ENCODE measurements at regions not wholly inside any gene's neighbourhood (a gene's known extent, or its start where the extent isn't known, plus 50 kb on each side); places are given as distances from the start of the nearest gene placed in this dataset.
"Not testable (repeated sequence)": the region's sequence is repeated elsewhere in the genome, so short reads cannot be mapped to it uniquely, and the experiment has no call there.

- peaks cover 0 to 3% of the 10 kb centered on the region in 2 donors for H3K9me3 ChIP-seq (ENCODE audit: control insufficient read depth in 2 of 2, low read length in 2 of 2)
- peaks cover 0 to 2% of the 10 kb centered on the region in 2 donors for H3K27me3 ChIP-seq (ENCODE audit: control insufficient read depth in 1 of 2, insufficient read depth in 2 of 2, low read length in 2 of 2)
- H3K27ac ChIP-seq (ENCODE audit: low read length), result no peak overlapping the region
- no peaks in the 10 kb centered on the region for H3K4me1 ChIP-seq (ENCODE audit: control insufficient read depth, insufficient read depth, low read length)
- H3K36me3 ChIP-seq (ENCODE audit: control insufficient read depth in 2 of 2, insufficient read depth in 2 of 2, low read length in 2 of 2), result no peaks in the 10 kb centered on the region
- no peak overlapping the region for H3K9ac ChIP-seq (ENCODE audit: low read length in 2 of 2)
- H3K4me3 ChIP-seq (ENCODE audit: low read length in 2 of 2), result no peak overlapping the region
Observed at GRCh38 chr16:51287121-51287755, 136.2 kb upstream of the SALL1 start.

DNA sequence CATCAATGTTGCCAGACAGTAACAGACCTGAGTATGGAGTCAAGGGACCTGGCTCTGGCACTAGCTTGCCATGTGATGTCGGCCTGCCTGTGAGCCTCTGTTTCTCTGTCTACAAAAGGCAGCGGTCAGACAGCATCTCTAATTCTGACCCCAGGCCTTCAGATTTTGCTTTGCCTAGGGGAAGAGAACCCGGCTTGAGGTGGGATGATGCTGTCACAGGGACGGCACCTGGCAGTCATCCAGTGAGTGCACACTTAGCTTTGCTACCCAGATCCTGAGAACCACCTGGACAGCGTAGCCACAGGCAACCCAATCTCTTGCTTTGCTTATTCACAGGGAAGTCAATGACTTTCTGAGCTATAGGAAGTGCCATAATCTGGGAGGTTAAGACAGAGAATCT is 135.2 kb upstream of the SALL1 start:
- Histone ChIP-seq H3K27me3 (ENCODE audit: control insufficient read depth in 1 of 2, insufficient read depth in 2 of 2, low read length in 2 of 2) (peaks cover 0 to 2% of the 10 kb centered on the region in 2 donors), H3K9me3 (ENCODE audit: control insufficient read depth in 2 of 2, low read length in 2 of 2) (peaks cover 0 to 3% of the 10 kb centered on the region in 2 donors), H3K27ac (ENCODE audit: low read length) (no peak overlapping the region), H3K36me3 (ENCODE audit: control insufficient read depth in 2 of 2, insufficient read depth in 2 of 2, low read length in 2 of 2) (no peaks in the 10 kb centered on the region), H3K4me1 (ENCODE audit: control insufficient read depth, insufficient read depth, low read length) (no peaks in the 10 kb centered on the region), H3K9ac (ENCODE audit: low read length in 2 of 2) (no peak overlapping the region), H3K4me3 (ENCODE audit: low read length in 2 of 2) (no peak overlapping the region)

DNA sequence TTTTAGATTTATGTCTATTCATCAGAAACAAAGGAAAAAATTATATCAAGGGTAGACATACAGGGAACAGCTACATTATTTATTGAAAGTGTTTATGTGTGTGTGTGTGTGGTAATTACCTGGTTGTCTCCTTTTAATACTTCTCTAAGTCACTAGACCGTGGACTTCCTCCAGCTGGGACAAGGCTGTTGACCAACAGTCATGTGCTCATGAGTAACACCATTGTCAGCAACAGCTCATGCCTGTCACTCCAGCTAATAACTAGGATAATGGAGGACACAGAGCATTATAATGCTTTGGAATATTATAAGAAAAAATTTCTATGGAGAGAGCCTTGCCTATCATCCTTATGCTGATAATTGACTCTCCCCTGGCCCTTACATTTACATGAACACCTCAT is 125.3 kb upstream of the SALL1 start:
- Histone ChIP-seq H3K27me3 (ENCODE audit: control insufficient read depth in 1 of 2, insufficient read depth in 2 of 2, low read length in 2 of 2) (no peaks in the 10 kb centered on the region), H3K4me3 (ENCODE audit: low read length in 2 of 2) (no peak overlapping the region), H3K9ac (ENCODE audit: low read length in 2 of 2) (no peak overlapping the region), H3K27ac (ENCODE audit: low read length) (no peak overlapping the region), H3K36me3 (ENCODE audit: control insufficient read depth in 2 of 2, insufficient read depth in 2 of 2, low read length in 2 of 2) (no peaks in the 10 kb centered on the region), H3K9me3 (ENCODE audit: control insufficient read depth in 2 of 2, low read length in 2 of 2) (no peaks in the 10 kb centered on the region), H3K4me1 (ENCODE audit: control insufficient read depth, insufficient read depth, low read length) (no peaks in the 10 kb centered on the region)

DNA sequence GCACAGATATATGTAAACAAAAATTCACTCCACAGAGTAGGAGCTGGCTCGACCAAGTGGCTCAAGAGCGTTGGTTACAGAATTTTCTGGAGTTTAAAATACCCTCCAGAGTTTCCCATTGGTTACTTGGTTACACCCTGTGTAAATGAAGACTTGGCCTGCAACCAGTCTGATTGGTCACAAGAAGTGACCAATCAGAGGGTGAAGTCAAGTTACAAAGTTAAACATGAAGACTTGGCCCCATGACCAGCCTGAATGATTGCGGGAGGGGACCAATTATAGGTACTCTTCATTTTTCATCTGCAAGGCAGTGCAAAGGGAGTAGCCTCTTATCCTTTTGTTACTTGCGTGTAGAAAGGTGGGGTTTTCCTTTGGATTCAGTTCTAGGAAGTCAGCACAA is 121.3 kb upstream of the SALL1 start:
- peaks cover 0 to 2% of the 10 kb centered on the region in 2 donors for H3K27me3 ChIP-seq (ENCODE audit: control insufficient read depth in 1 of 2, insufficient read depth in 2 of 2, low read length in 2 of 2)
- H3K27ac ChIP-seq (ENCODE audit: low read length), result no peak overlapping the region
- no peak overlapping the region for H3K9ac ChIP-seq (ENCODE audit: low read length in 2 of 2)
- H3K4me1 ChIP-seq (ENCODE audit: control insufficient read depth, insufficient read depth, low read length), result no peaks in the 10 kb centered on the region
- no peaks in the 10 kb centered on the region for H3K36me3 ChIP-seq (ENCODE audit: control insufficient read depth in 2 of 2, insufficient read depth in 2 of 2, low read length in 2 of 2)
- H3K4me3 ChIP-seq (ENCODE audit: low read length in 2 of 2), result no peak overlapping the region
- peaks cover 0 to 6% of the 10 kb centered on the region in 2 donors for H3K9me3 ChIP-seq (ENCODE audit: control insufficient read depth in 2 of 2, low read length in 2 of 2)

DNA sequence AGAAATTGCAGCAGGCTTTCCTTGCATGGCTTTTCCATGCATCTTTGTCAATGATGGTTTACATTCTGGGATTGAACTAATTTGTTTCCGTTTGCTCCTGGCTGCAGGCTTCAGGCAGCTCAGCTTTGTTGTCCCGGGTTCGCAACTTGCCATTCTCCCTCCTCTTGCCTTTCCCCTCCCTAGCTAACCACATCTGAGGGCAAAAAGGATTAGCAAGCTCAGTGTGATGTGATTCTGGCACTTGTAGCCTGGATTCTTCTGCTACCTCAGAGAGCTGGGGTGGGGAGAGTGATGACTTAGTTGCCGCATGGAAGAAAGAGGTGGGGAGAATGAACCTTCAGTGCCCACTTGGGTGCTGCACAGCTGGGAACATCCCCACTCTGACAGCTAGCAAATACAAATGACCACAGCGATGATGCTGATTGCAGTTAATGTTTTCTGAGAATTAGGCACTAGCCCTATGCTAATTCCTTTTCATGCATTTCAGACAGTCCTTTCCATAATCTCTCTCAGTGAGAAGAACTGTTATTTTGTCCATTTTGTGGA is 120.2 kb upstream of the SALL1 start:
- peaks cover 0 to 6% of the 10 kb centered on the region in 2 donors for H3K9me3 ChIP-seq (ENCODE audit: control insufficient read depth in 2 of 2, low read length in 2 of 2)
- H3K4me3 ChIP-seq (ENCODE audit: low read length in 2 of 2), result no peak overlapping the region
- H3K9ac ChIP-seq (ENCODE audit: low read length in 2 of 2), result no peak overlapping the region
- peaks cover 0 to 2% of the 10 kb centered on the region in 2 donors for H3K27me3 ChIP-seq (ENCODE audit: control insufficient read depth in 1 of 2, insufficient read depth in 2 of 2, low read length in 2 of 2)
- no peaks in the 10 kb centered on the region for H3K36me3 ChIP-seq (ENCODE audit: control insufficient read depth in 2 of 2, insufficient read depth in 2 of 2, low read length in 2 of 2)
- no peaks in the 10 kb centered on the region for H3K4me1 ChIP-seq (ENCODE audit: control insufficient read depth, insufficient read depth, low read length)
- no peak overlapping the region for H3K27ac ChIP-seq (ENCODE audit: low read length)

GRCh38 chr16:51268237-51268636 is 117.2 kb upstream of the SALL1 start:
- Histone ChIP-seq H3K36me3 (ENCODE audit: control insufficient read depth in 2 of 2, insufficient read depth in 2 of 2, low read length in 2 of 2) (no peaks in the 10 kb centered on the region), H3K27ac (ENCODE audit: low read length) (no peak overlapping the region), H3K4me3 (ENCODE audit: low read length in 2 of 2) (no peak overlapping the region), H3K9me3 (ENCODE audit: control insufficient read depth in 2 of 2, low read length in 2 of 2) (peaks cover 4 to 11% of the 10 kb centered on the region in 2 donors), H3K27me3 (ENCODE audit: control insufficient read depth in 1 of 2, insufficient read depth in 2 of 2, low read length in 2 of 2) (peaks cover 0 to 2% of the 10 kb centered on the region in 2 donors), H3K4me1 (ENCODE audit: control insufficient read depth, insufficient read depth, low read length) (no peaks in the 10 kb centered on the region), H3K9ac (ENCODE audit: low read length in 2 of 2) (no peak overlapping the region)

DNA sequence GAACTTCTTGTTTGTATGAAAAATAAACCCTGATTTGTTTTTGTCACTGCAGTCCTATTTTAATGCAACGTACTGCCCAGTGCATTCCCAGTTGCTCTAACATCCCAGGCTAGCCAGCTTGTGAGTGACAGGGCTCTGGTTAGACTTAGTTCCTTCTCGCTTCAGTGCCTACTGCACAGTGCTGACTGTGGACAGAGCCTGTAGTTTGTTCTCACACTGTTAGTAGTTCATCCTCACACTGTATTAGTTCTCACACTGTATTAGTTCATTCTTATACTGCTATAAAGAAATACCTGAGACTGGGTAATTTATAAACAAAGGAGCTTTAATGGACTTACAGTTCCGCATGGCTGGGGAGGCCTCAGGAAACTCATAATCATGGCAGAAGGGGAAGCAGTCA is 116.6 kb upstream of the SALL1 start:
- H3K9ac ChIP-seq (ENCODE audit: low read length in 2 of 2), result no peak overlapping the region
- H3K27me3 ChIP-seq (ENCODE audit: control insufficient read depth in 1 of 2, insufficient read depth in 2 of 2, low read length in 2 of 2), result peaks cover 0 to 2% of the 10 kb centered on the region in 2 donors
- peaks cover 4 to 11% of the 10 kb centered on the region in 2 donors for H3K9me3 ChIP-seq (ENCODE audit: control insufficient read depth in 2 of 2, low read length in 2 of 2)
- H3K27ac ChIP-seq (ENCODE audit: low read length), result no peak overlapping the region
- no peak overlapping the region for H3K4me3 ChIP-seq (ENCODE audit: low read length in 2 of 2)
- H3K4me1 ChIP-seq (ENCODE audit: control insufficient read depth, insufficient read depth, low read length), result no peaks in the 10 kb centered on the region
- H3K36me3 ChIP-seq (ENCODE audit: control insufficient read depth in 2 of 2, insufficient read depth in 2 of 2, low read length in 2 of 2), result no peaks in the 10 kb centered on the region

GRCh38 chr16:51262428-51262827 is 111.4 kb upstream of the SALL1 start:
- H3K27ac ChIP-seq (ENCODE audit: low read length), result no peak overlapping the region
- no peak overlapping the region for H3K9ac ChIP-seq (ENCODE audit: low read length in 2 of 2)
- no peak overlapping the region for H3K4me3 ChIP-seq (ENCODE audit: low read length in 2 of 2)
- H3K27me3 ChIP-seq (ENCODE audit: control insufficient read depth in 1 of 2, insufficient read depth in 2 of 2, low read length in 2 of 2), result no peaks in the 10 kb centered on the region
- peaks cover 9 to 12% of the 10 kb centered on the region in 2 donors for H3K9me3 ChIP-seq (ENCODE audit: control insufficient read depth in 2 of 2, low read length in 2 of 2)
- H3K36me3 ChIP-seq (ENCODE audit: control insufficient read depth in 2 of 2, insufficient read depth in 2 of 2, low read length in 2 of 2), result no peaks in the 10 kb centered on the region
- no peaks in the 10 kb centered on the region for H3K4me1 ChIP-seq (ENCODE audit: control insufficient read depth, insufficient read depth, low read length)

DNA sequence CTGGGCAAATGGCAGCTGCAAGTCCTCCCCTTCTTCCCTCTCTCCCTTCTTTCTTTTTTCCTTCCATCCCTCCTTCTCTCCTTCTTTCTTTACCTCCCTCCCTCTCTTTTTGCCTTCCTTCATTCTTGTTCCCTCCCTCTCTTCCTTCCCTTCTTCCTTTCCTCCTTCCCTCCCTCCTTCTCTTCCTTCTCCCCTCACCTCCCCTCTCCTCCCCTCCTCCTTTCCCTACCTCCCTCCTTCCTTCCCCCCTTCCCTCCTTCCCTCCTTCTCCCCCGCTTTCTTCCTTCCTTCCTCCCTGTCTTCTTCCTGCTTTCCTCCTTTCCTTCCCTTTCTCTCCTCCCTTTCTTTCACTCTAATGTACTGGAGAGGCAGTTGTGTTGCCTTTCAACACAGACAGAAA is 110.8 kb upstream of the SALL1 start:
- no peaks in the 10 kb centered on the region for H3K4me1 ChIP-seq (ENCODE audit: control insufficient read depth, insufficient read depth, low read length)
- no peak overlapping the region for H3K4me3 ChIP-seq (ENCODE audit: low read length in 2 of 2)
- no peak overlapping the region for H3K9ac ChIP-seq (ENCODE audit: low read length in 2 of 2)
- H3K27ac ChIP-seq (ENCODE audit: low read length), result no peak overlapping the region
- H3K9me3 ChIP-seq (ENCODE audit: control insufficient read depth in 2 of 2, low read length in 2 of 2), result peaks cover 9 to 12% of the 10 kb centered on the region in 2 donors
- no peaks in the 10 kb centered on the region for H3K27me3 ChIP-seq (ENCODE audit: control insufficient read depth in 1 of 2, insufficient read depth in 2 of 2, low read length in 2 of 2)
- H3K36me3 ChIP-seq (ENCODE audit: control insufficient read depth in 2 of 2, insufficient read depth in 2 of 2, low read length in 2 of 2), result no peaks in the 10 kb centered on the region

GRCh38 chr16:51255349-51255972 is 104.4 kb upstream of the SALL1 start:
- Histone ChIP-seq H3K27ac (ENCODE audit: low read length) (no peak overlapping the region), H3K9ac (ENCODE audit: low read length in 2 of 2) (no peak overlapping the region), H3K4me1 (ENCODE audit: control insufficient read depth, insufficient read depth, low read length) (no peaks in the 10 kb centered on the region), H3K36me3 (ENCODE audit: control insufficient read depth in 2 of 2, insufficient read depth in 2 of 2, low read length in 2 of 2) (no peaks in the 10 kb centered on the region), H3K4me3 (ENCODE audit: low read length in 2 of 2) (no peak overlapping the region), H3K9me3 (ENCODE audit: control insufficient read depth in 2 of 2, low read length in 2 of 2) (peaks cover 2 to 5% of the 10 kb centered on the region in 2 donors), H3K27me3 (ENCODE audit: control insufficient read depth in 1 of 2, insufficient read depth in 2 of 2, low read length in 2 of 2) (no peaks in the 10 kb centered on the region)

- not testable (repeated sequence) for H3K27ac ChIP-seq (ENCODE audit: low read length); H3K9me3 ChIP-seq (ENCODE audit: control insufficient read depth in 2 of 2, low read length in 2 of 2); H3K4me1 ChIP-seq (ENCODE audit: control insufficient read depth, insufficient read depth, low read length); H3K9ac ChIP-seq (ENCODE audit: low read length in 2 of 2); H3K27me3 ChIP-seq (ENCODE audit: control insufficient read depth in 1 of 2, insufficient read depth in 2 of 2, low read length in 2 of 2); H3K36me3 ChIP-seq (ENCODE audit: control insufficient read depth in 2 of 2, insufficient read depth in 2 of 2, low read length in 2 of 2); H3K4me3 ChIP-seq (ENCODE audit: low read length in 2 of 2)
Observed at GRCh38 chr16:51254390-51254789, 103.3 kb upstream of the SALL1 start.

Data from stomach smooth muscle (tissue), 2 donors.